H9 (cell line): ENCODE measurements at regions not wholly inside any gene's neighbourhood (a gene's known extent, or its start where the extent isn't known, plus 50 kb on each side); places are given as distances from the start of the nearest gene placed in this dataset.

Source experiments
- DNase-seq: peaks from one replicate; pipeline ENCODE4 v3.0.0-alpha.2; 2017
- H2AFZ ChIP-seq: one replicate; pipeline ENCODE4 v1.6.1; 2013; ENCODE audit warnings: mild to moderate bottlenecking, low read length, control low read depth, moderate library complexity
- H2AK5ac ChIP-seq: 2 replicates; pipeline ENCODE4 v1.6.1; 2013; ENCODE audit warnings: low read length, control low read depth, mixed read lengths; ENCODE audit not compliant: insufficient read length
- H2BK120ac ChIP-seq: one replicate; pipeline ENCODE4 v1.6.1; 2013; ENCODE audit warnings: low read depth, mild to moderate bottlenecking, low read length, control low read depth, inconsistent platforms; ENCODE audit not compliant: poor library complexity, severe bottlenecking
- H2BK12ac ChIP-seq: 2 replicates; pipeline ENCODE4 v1.6.1; 2013; ENCODE audit warnings: low read length, control low read depth, mixed read lengths, low read depth; ENCODE audit not compliant: insufficient read length
- H2BK15ac ChIP-seq: 2 replicates; pipeline ENCODE4 v1.6.1; 2013; ENCODE audit warnings: low read depth, low read length, control low read depth
- H2BK20ac ChIP-seq: one replicate; pipeline ENCODE4 v1.6.1; 2013; ENCODE audit warnings: low read depth, mild to moderate bottlenecking, low read length, control low read depth, inconsistent platforms; ENCODE audit not compliant: poor library complexity, severe bottlenecking
- H2BK5ac ChIP-seq: 2 replicates; pipeline ENCODE4 v1.6.1; 2013; ENCODE audit warnings: low read length, control low read depth, mixed read lengths; ENCODE audit not compliant: insufficient read length
- H3K14ac ChIP-seq: 2 replicates; pipeline ENCODE4 v1.6.1; 2013; ENCODE audit warnings: low read length, control low read depth; ENCODE audit not compliant: insufficient read depth
- H3K18ac ChIP-seq: 2 replicates; pipeline ENCODE4 v1.6.1; 2013; ENCODE audit warnings: low read depth, mild to moderate bottlenecking, mixed read lengths, low read length, control low read depth; ENCODE audit not compliant: insufficient read length
- H3K23ac ChIP-seq: 2 replicates; pipeline ENCODE4 v1.6.1; 2013; ENCODE audit warnings: low read length, control low read depth, mixed read lengths, low read depth; ENCODE audit not compliant: insufficient read length
- H3K23me2 ChIP-seq: 2 replicates; pipeline ENCODE4 v1.6.1; 2013; ENCODE audit warnings: low read depth, mild to moderate bottlenecking, mixed read lengths, low read length, control low read depth; ENCODE audit not compliant: insufficient read length, poor library complexity, severe bottlenecking
- H3K27ac ChIP-seq: 2 replicates; pipeline ENCODE4 v1.5.1; 2013; ENCODE audit warnings: low read length, control low read depth, mixed read lengths, low read depth; ENCODE audit not compliant: insufficient read length
- H3K27me3 ChIP-seq: 2 replicates; pipeline ENCODE4 v1.6.1; 2013; ENCODE audit warnings: low read length, control low read depth, inconsistent platforms; ENCODE audit not compliant: insufficient read depth
- H3K4ac ChIP-seq: 2 replicates; pipeline ENCODE4 v1.6.1; 2013; ENCODE audit warnings: low read depth, mild to moderate bottlenecking, control low read depth, inconsistent platforms, low read length, moderate library complexity
- H3K4me1 ChIP-seq: 2 replicates; pipeline ENCODE4 v1.6.1; 2013; ENCODE audit warnings: low read length, control low read depth, inconsistent platforms; ENCODE audit not compliant: insufficient read depth
- H3K4me2 ChIP-seq: 2 replicates; pipeline ENCODE4 v1.6.1; 2013; ENCODE audit warnings: low read length, control low read depth, mixed read lengths; ENCODE audit not compliant: insufficient read length, insufficient read depth
- H3K56ac ChIP-seq: 2 replicates; pipeline ENCODE4 v1.6.1; 2013; ENCODE audit warnings: low read depth, mild to moderate bottlenecking, mixed read lengths, low read length, control low read depth; ENCODE audit not compliant: insufficient read length
- H3K79me1 ChIP-seq: 2 replicates; pipeline ENCODE4 v1.6.1; 2013; ENCODE audit warnings: low read depth, mild to moderate bottlenecking, moderate library complexity, low read length, control low read depth, inconsistent platforms; ENCODE audit not compliant: insufficient read depth, poor library complexity, severe bottlenecking
- H3K79me2 ChIP-seq: 2 replicates; pipeline ENCODE4 v1.6.1; 2013; ENCODE audit warnings: low read length, control low read depth, inconsistent platforms; ENCODE audit not compliant: insufficient read depth
- H3K9ac ChIP-seq: 2 replicates; pipeline ENCODE4 v1.6.1; 2013; ENCODE audit warnings: low read length, control low read depth, mixed read lengths; ENCODE audit not compliant: insufficient read length; ENCODE audit errors: extremely low read depth
- H3K9me3 ChIP-seq: one replicate; pipeline ENCODE4 v1.6.1; 2013; ENCODE audit warnings: low read depth, low read length, inconsistent platforms; ENCODE audit not compliant: control insufficient read depth
- H3T11ph ChIP-seq: one replicate; pipeline ENCODE4 v1.6.1; 2013; ENCODE audit warnings: mild to moderate bottlenecking, low read length, control low read depth, inconsistent platforms
- H4K20me1 ChIP-seq: one replicate; pipeline ENCODE4 v1.6.1; 2013; ENCODE audit not compliant: control insufficient read depth, insufficient read length, insufficient read depth
- H4K5ac ChIP-seq: 2 replicates; pipeline ENCODE4 v1.6.1; 2013; ENCODE audit warnings: low read depth, mild to moderate bottlenecking, mixed read lengths, low read length, control low read depth; ENCODE audit not compliant: insufficient read length
- H4K8ac ChIP-seq: replicated peaks from 2 replicates; pipeline ENCODE4 v1.6.1; 2013; ENCODE audit warnings: low read length, control low read depth, mixed read lengths, low read depth; ENCODE audit not compliant: insufficient read length
- H4K91ac ChIP-seq: 2 replicates; pipeline ENCODE4 v1.6.1; 2013; ENCODE audit warnings: low read depth, mild to moderate bottlenecking, moderate library complexity, mixed read lengths, low read length, control low read depth; ENCODE audit not compliant: insufficient read length
- H3K27ac Mint-ChIP-seq, 3 experiments: 2 replicates in 2 of 3; 3 replicates in 1 of 3; pipeline ENCODE4 v1.8.0; 2020 to 2021; ENCODE audit warnings: mixed read lengths in 3 of 3, mild to moderate bottlenecking in 1 of 3, moderate library complexity in 1 of 3
- H3K27me3 Mint-ChIP-seq: 2 replicates; pipeline ENCODE4 v1.8.0; 2021; ENCODE audit warnings: low read depth, mild to moderate bottlenecking, moderate library complexity, mixed read lengths
- H3K36me3 Mint-ChIP-seq, 3 experiments: 2 replicates in 2 of 3; 3 replicates in 1 of 3; pipeline ENCODE4 v1.8.0; 2020 to 2021; ENCODE audit warnings: low read depth in 3 of 3, mixed read lengths in 3 of 3; ENCODE audit not compliant: insufficient read depth in 1 of 3
- H3K4me1 Mint-ChIP-seq, 2 experiments: 2 replicates each; pipeline ENCODE4 v1.8.0; 2020; ENCODE audit warnings: mixed read lengths in 2 of 2
- H3K4me3 Mint-ChIP-seq, 2 experiments: 2 replicates in 1 of 2; 3 replicates in 1 of 2; pipeline ENCODE4 v1.8.0; 2020 to 2021; ENCODE audit warnings: mild to moderate bottlenecking in 2 of 2, mixed read lengths in 2 of 2, moderate library complexity in 1 of 2
- H3K9me3 Mint-ChIP-seq, 2 experiments: 2 replicates in 1 of 2; 3 replicates in 1 of 2; pipeline ENCODE4 v1.8.0; 2020; ENCODE audit warnings: mild to moderate bottlenecking in 2 of 2, mixed read lengths in 2 of 2, moderate library complexity in 1 of 2
- CTCF ChIP-seq: fragments of 200-600 bp; sonication (generic); conservative IDR thresholded peaks from 3 replicates; pipeline ENCODE4 v1.8.0; 2021; ENCODE audit warnings: antibody characterized with exemption, mild to moderate bottlenecking
- WGBS: extraction: QIAGEN DNeasy Blood & Tissue Kit; methylation state at CpG from one replicate; pipeline ENCODE4 v1.1.7; 2013; ENCODE audit warnings: missing lambda C conversion rate, low lambda C conversion rate, mixed read lengths; ENCODE audit not compliant: insufficient read length; ENCODE audit errors: extremely low coverage; 5-methylcytosine and 5-hydroxymethylcytosine counted together

- DNase-seq, result no peak
- peaks cover 2% of the 10 kb centered on the region; the same call in 1 of the 2 replicates for H3K27me3 Mint-ChIP-seq
- H3T11ph ChIP-seq, result no peak overlapping the region
- no peak overlapping the region for H3K27ac Mint-ChIP-seq
- no peak overlapping the region for H3K4me2 ChIP-seq
- H3K4ac ChIP-seq, result no peak overlapping the region
- H3K23ac ChIP-seq, result no peak overlapping the region
- H2AK5ac ChIP-seq, result no peak overlapping the region
- H3K79me2 ChIP-seq, result no peaks in the 10 kb centered on the region
- no peaks in the 10 kb centered on the region for H3K27me3 ChIP-seq
- no peak overlapping the region for H3K14ac ChIP-seq
- H2BK120ac ChIP-seq, result no peak overlapping the region
- no peak overlapping the region for H3K27ac ChIP-seq
- H2BK15ac ChIP-seq, result no peak overlapping the region
- H3K23me2 ChIP-seq, result no peaks in the 10 kb centered on the region
- H4K8ac ChIP-seq, result no peak overlapping the region
- H3K18ac ChIP-seq, result no peak overlapping the region
- no peaks in the 10 kb centered on the region for H3K36me3 Mint-ChIP-seq
- no peak overlapping the region for H4K91ac ChIP-seq
- no peaks in the 10 kb centered on the region for H3K9me3 Mint-ChIP-seq
- no peak overlapping the region for H2BK20ac ChIP-seq
- no peak overlapping the region for H3K4me3 Mint-ChIP-seq
- no peaks in the 10 kb centered on the region for H3K79me1 ChIP-seq
- no peaks in the 10 kb centered on the region for H3K4me1 Mint-ChIP-seq
- no peak for TF ChIP-seq CTCF
- H3K9ac ChIP-seq, result no peak overlapping the region
- H2AFZ ChIP-seq, result no peak overlapping the region
- H2BK12ac ChIP-seq, result no peak overlapping the region
- no peaks in the 10 kb centered on the region for H3K9me3 ChIP-seq
- H3K56ac ChIP-seq, result no peak overlapping the region
- H4K20me1 ChIP-seq, result no peaks in the 10 kb centered on the region
- H3K4me1 ChIP-seq, result no peaks in the 10 kb centered on the region
- H4K5ac ChIP-seq, result no peak overlapping the region
- H2BK5ac ChIP-seq, result no peak overlapping the region
- WGBS, result no CpG with 5 or more reads among the region's 1 CpG
Measured at GRCh38 chr4:28106155-28106554, 1245.5 kb downstream of the STIM2 start.
